ENCODE measurements at regions not wholly inside any gene's neighbourhood (a gene's known extent, or its start where the extent isn't known, plus 50 kb on each side); places are given as distances from the start of the nearest gene placed in this dataset.

GRCh38 chr3:153079386-153079785 lies 82.6 kb upstream of the RAP2B start:
- no peaks in the 10 kb centered on the region for H3K9me1 ChIP-seq (replicated peaks; ENCODE audit: control insufficient read depth, extremely low read depth, insufficient read depth, low read length)
- no peak overlapping the region for H2AFZ ChIP-seq (ENCODE audit: low read depth, low read length)
- H3K9ac ChIP-seq (replicated peaks; ENCODE audit: extremely low read depth, insufficient read depth, low read length), result no peak overlapping the region
- H4K20me1 ChIP-seq (replicated peaks; ENCODE audit: control insufficient read depth, extremely low read depth, insufficient read depth, low read length), result no peaks in the 10 kb centered on the region
- DNase-seq (ENCODE audit: low read depth, low spot score), result no peak
- H3K27me3 ChIP-seq (ENCODE audit: control insufficient read depth in 2 of 2, insufficient read depth in 2 of 2, low read length in 2 of 2), result no peaks in the 10 kb centered on the region
- ChIA-PET CTCF (interaction anchor here (1.0 kb wide), 1 partner anchor 47 kb away, joined by 3 read pairs; no protein-coding TSS in a partner anchor), POLR2A (no interaction called here)
- no peak for TF ChIP-seq EZH2 (IDR thresholded peaks at IDR 0.05; ENCODE audit: borderline replicate concordance, low read depth, low read length, severe bottlenecking)
- no peak for TF ChIP-seq MYC (IDR thresholded peaks at IDR 0.05; ENCODE audit: low read depth, low read length)
- TF ChIP-seq MAX (IDR thresholded peaks at IDR 0.05; ENCODE audit: insufficient read depth, insufficient read length), result no peak
- TF ChIP-seq FOS (IDR thresholded peaks at IDR 0.05; ENCODE audit: borderline replicate concordance, insufficient read depth, low read length), result no peak
- no peak for TF ChIP-seq JUN (IDR thresholded peaks at IDR 0.05; ENCODE audit: borderline replicate concordance, insufficient read depth, insufficient read length, low read depth)
- peaks cover 6% of the 10 kb centered on the region for H3K4me1 ChIP-seq (ENCODE audit: control insufficient read depth, extremely low read depth, insufficient read depth, low read length)
- H3K4me3 ChIP-seq (replicated peaks in 1 of 3; ENCODE audit: insufficient read depth in 1 of 3, low read depth in 1 of 3, low read length in 3 of 3), result no peak overlapping the region
- no peak for FAIRE-seq
- no peaks in the 10 kb centered on the region for H3K9me3 ChIP-seq (replicated peaks; ENCODE audit: control insufficient read depth, insufficient read depth, low read length)
- dilution Hi-C loops (cut with MboI; ENCODE audit: extremely low pct_ligation_motif_present, low sequenced_read_pairs), result no loop called here
- H3K4me2 ChIP-seq (ENCODE audit: insufficient read depth, low read length), result no peak overlapping the region
- intact Hi-C loops (cut with micrococcal nuclease), result no loop called here
- no peaks in the 10 kb centered on the region for H3K36me3 ChIP-seq (ENCODE audit: control insufficient read depth in 2 of 2, extremely low read depth in 1 of 2, insufficient read depth in 2 of 2, low read length in 2 of 2)
- no TSS peak for BruUV-seq (replicated peaks)
- no peaks in the 10 kb centered on the region for H3K79me2 ChIP-seq (ENCODE audit: control insufficient read depth, insufficient read depth, low read length)
- no peak overlapping the region for H3K27ac ChIP-seq (ENCODE audit: insufficient read depth, low read depth, low read length)

- no peak for FAIRE-seq
- Histone ChIP-seq H3K4me3 (replicated peaks in 1 of 3; ENCODE audit: insufficient read depth in 1 of 3, low read depth in 1 of 3, low read length in 3 of 3) (no peak overlapping the region), H3K27ac (ENCODE audit: insufficient read depth, low read depth, low read length) (no peak overlapping the region), H3K9ac (replicated peaks; ENCODE audit: extremely low read depth, insufficient read depth, low read length) (no peak overlapping the region), H3K79me2 (ENCODE audit: control insufficient read depth, insufficient read depth, low read length) (no peaks in the 10 kb centered on the region), H3K4me2 (ENCODE audit: insufficient read depth, low read length) (no peak overlapping the region), H3K27me3 (ENCODE audit: control insufficient read depth in 2 of 2, insufficient read depth in 2 of 2, low read length in 2 of 2) (no peaks in the 10 kb centered on the region), H2AFZ (ENCODE audit: low read depth, low read length) (no peak overlapping the region), H3K9me1 (replicated peaks; ENCODE audit: control insufficient read depth, extremely low read depth, insufficient read depth, low read length) (no peaks in the 10 kb centered on the region), H3K36me3 (ENCODE audit: control insufficient read depth in 2 of 2, extremely low read depth in 1 of 2, insufficient read depth in 2 of 2, low read length in 2 of 2) (no peaks in the 10 kb centered on the region), H3K4me1 (ENCODE audit: control insufficient read depth, extremely low read depth, insufficient read depth, low read length) (peaks cover 12% of the 10 kb centered on the region), H3K9me3 (replicated peaks; ENCODE audit: control insufficient read depth, insufficient read depth, low read length) (no peaks in the 10 kb centered on the region), H4K20me1 (replicated peaks; ENCODE audit: control insufficient read depth, extremely low read depth, insufficient read depth, low read length) (no peaks in the 10 kb centered on the region)
- TF ChIP-seq POLR2A (IDR thresholded peaks at IDR 0.05; ENCODE audit: low read depth, low read length), result no peak
- DNase-seq (ENCODE audit: low read depth, low spot score), result no peak
- dilution Hi-C loops (cut with MboI; ENCODE audit: extremely low pct_ligation_motif_present, low sequenced_read_pairs), result no loop called here
- ChIA-PET CTCF (no interaction called here), POLR2A (no interaction called here)
- intact Hi-C loops (cut with micrococcal nuclease), result no loop called here
- BruUV-seq (replicated peaks), result no TSS peak
Measured at GRCh38 chr3:153080778-153081240, 81.2 kb upstream of the RAP2B start.
